ENCODE measurements at regions not wholly inside any gene's neighbourhood (a gene's known extent, or its start where the extent isn't known, plus 50 kb on each side); places are given as distances from the start of the nearest gene placed in this dataset.

- WGBS, result 92% methylated on average over 3 of the region's 3 CpGs
- Histone ChIP-seq H3K27ac (replicated peaks in 1 of 4) (no peak overlapping the region), H3K4me1 (no peaks in the 10 kb centered on the region), H3K27me3 (no peaks in the 10 kb centered on the region), H3K4me3 (no peak overlapping the region), H3K9me3 (no peaks in the 10 kb centered on the region), H3K36me3 (no peaks in the 10 kb centered on the region)
- no peak for DNase-seq (ENCODE audit: extremely low spot score)
- intact Hi-C loops (cut with DNase I), result no loop called here
- no peak for TF ChIP-seq POLR2A (IDR thresholded peaks at IDR 0.05; ENCODE audit: low read depth)
- TF ChIP-seq POLR2AphosphoS5 (IDR thresholded peaks at IDR 0.05), result no peak
- no peak for TF ChIP-seq CTCF (IDR thresholded peaks at IDR 0.05)
- TF ChIP-seq EP300 (IDR thresholded peaks at IDR 0.05), result no peak
These were observed 236.0 kb upstream of the NR5A2 start for GRCh38 chr1:199791495-199791894.

- intact Hi-C loops (cut with DNase I), result no loop called here
- H3K9me3 ChIP-seq, result no peaks in the 10 kb centered on the region
- WGBS, result 97% methylated on average over 1 of the region's 1 CpG
These were observed 234.6 kb upstream of the NR5A2 start for GRCh38 chr1:199792874-199793273.

GRCh38 chr1:199794105-199794863 lies 233.2 kb upstream of the NR5A2 start:
- 88% methylated on average over 9 of the region's 9 CpGs for WGBS
- TF ChIP-seq CTCF (IDR thresholded peaks at IDR 0.05) (no peak), POLR2A (IDR thresholded peaks at IDR 0.05; ENCODE audit: low read depth) (no peak), POLR2AphosphoS5 (IDR thresholded peaks at IDR 0.05) (no peak), EP300 (IDR thresholded peaks at IDR 0.05) (no peak)

More at GRCh38 chr1:199792874-199793273, 234.6 kb upstream of the NR5A2 start:
- TF ChIP-seq POLR2A (IDR thresholded peaks at IDR 0.05; ENCODE audit: low read depth) (no peak), CTCF (IDR thresholded peaks at IDR 0.05) (no peak), EP300 (IDR thresholded peaks at IDR 0.05) (no peak), POLR2AphosphoS5 (IDR thresholded peaks at IDR 0.05) (no peak)
- Histone ChIP-seq H3K4me1 (no peaks in the 10 kb centered on the region), H3K27me3 (no peaks in the 10 kb centered on the region), H3K27ac (replicated peaks in 1 of 4) (no peak overlapping the region), H3K4me3 (no peak overlapping the region), H3K36me3 (no peaks in the 10 kb centered on the region)
- no peak for DNase-seq (ENCODE audit: extremely low spot score)

GRCh38 chr1:199799116-199799515 lies 228.4 kb upstream of the NR5A2 start:
- TF ChIP-seq POLR2A (IDR thresholded peaks at IDR 0.05; ENCODE audit: low read depth) (no peak), CTCF (IDR thresholded peaks at IDR 0.05) (no peak), POLR2AphosphoS5 (IDR thresholded peaks at IDR 0.05) (no peak)
- WGBS, result 88% methylated on average over 8 of the region's 8 CpGs
- intact Hi-C loops (cut with DNase I), result no loop called here

More at GRCh38 chr1:199794105-199794863, 233.2 kb upstream of the NR5A2 start:
- DNase-seq (ENCODE audit: extremely low spot score), result no peak
- H3K36me3 ChIP-seq, result no peaks in the 10 kb centered on the region
- H3K27me3 ChIP-seq, result no peaks in the 10 kb centered on the region
- intact Hi-C loops (cut with DNase I), result no loop called here
- no peak overlapping the region for H3K27ac ChIP-seq (replicated peaks in 1 of 4)
- H3K9me3 ChIP-seq, result no peaks in the 10 kb centered on the region
- H3K4me3 ChIP-seq, result no peak overlapping the region
- H3K4me1 ChIP-seq, result no peaks in the 10 kb centered on the region

GRCh38 chr1:199804526-199804925 lies 223.0 kb upstream of the NR5A2 start:
- 69% methylated on average over 4 of the region's 4 CpGs for WGBS
- Histone ChIP-seq H3K4me3 (no peak overlapping the region), H3K36me3 (no peaks in the 10 kb centered on the region), H3K27me3 (no peaks in the 10 kb centered on the region), H3K4me1 (no peaks in the 10 kb centered on the region), H3K27ac (replicated peaks in 1 of 4) (no peak overlapping the region), H3K9me3 (no peaks in the 10 kb centered on the region)
- no peak for DNase-seq (ENCODE audit: extremely low spot score)
- TF ChIP-seq POLR2A (IDR thresholded peaks at IDR 0.05; ENCODE audit: low read depth) (no peak), EP300 (IDR thresholded peaks at IDR 0.05) (no peak), CTCF (IDR thresholded peaks at IDR 0.05) (no peak), POLR2AphosphoS5 (IDR thresholded peaks at IDR 0.05) (no peak)
- intact Hi-C loops (cut with DNase I), result no loop called here

More at GRCh38 chr1:199799116-199799515, 228.4 kb upstream of the NR5A2 start:
- Histone ChIP-seq H3K36me3 (no peaks in the 10 kb centered on the region), H3K27me3 (no peaks in the 10 kb centered on the region), H3K9me3 (no peaks in the 10 kb centered on the region), H3K4me1 (no peaks in the 10 kb centered on the region), H3K4me3 (no peak overlapping the region), H3K27ac (replicated peaks in 1 of 4) (no peak overlapping the region)
- peak; percentile 53 for DNase-seq (ENCODE audit: extremely low spot score)
